Right lobe of liver (tissue), 6 donors: ENCODE measurements at regions not wholly inside any gene's neighbourhood (a gene's known extent, or its start where the extent isn't known, plus 50 kb on each side); places are given as distances from the start of the nearest gene placed in this dataset.

Experiments used
- ATAC-seq, 4 donors: fragments of 200-7000 bp; cut with Tn5 transposase; one replicate each; pipeline ENCODE4 v1.9.1; 2020; ENCODE audit warnings: mild to moderate bottlenecking in 4 of 4, moderate library complexity in 4 of 4
- DNase-seq, 3 donors: peaks; one replicate each; pipeline ENCODE4 v3.0.0-alpha.2; 2020
- H3K27ac ChIP-seq, 3 donors: fragments of 200-600 bp; one replicate each; pipeline ENCODE4 v1.8.0; 2022
- H3K27me3 ChIP-seq, 2 donors: fragments of 200-600 bp; one replicate each; pipeline ENCODE4 v1.8.0; 2022
- H3K36me3 ChIP-seq, 4 donors: fragments of 200-600 bp; sonication (generic) in 1 of 4; one replicate each; pipeline versions ENCODE4 v1.5.1 to v1.8.0; 2017 to 2022; ENCODE audit warnings: control low read depth in 1 of 4
- H3K4me1 ChIP-seq, 4 donors: fragments of 200-600 bp; sonication (generic) in 1 of 4; one replicate each; pipeline versions ENCODE4 v1.5.1 to v1.8.0; 2017 to 2022; ENCODE audit warnings: control low read depth in 1 of 4
- H3K4me3 ChIP-seq, 3 donors: fragments of 200-600 bp; one replicate each; pipeline ENCODE4 v1.8.0; 2022
- H3K9me3 ChIP-seq, 4 donors: fragments of 200-600 bp; sonication (generic) in 1 of 4; one replicate each; pipeline versions ENCODE4 v1.5.1 to v1.8.0; 2017 to 2022; ENCODE audit warnings: control low read depth in 1 of 4
- POLR2A ChIP-seq: fragments of 450-650 bp; IDR thresholded peaks from one replicate; pipeline ENCODE4 v1.6.1; 2017; ENCODE audit warnings: antibody characterized with exemption, mild to moderate bottlenecking
- WGBS: methylation state at CpG from one replicate; pipeline ENCODE4 v1.1.6; 2018; ENCODE audit warnings: low coverage, low lambda C conversion rate; ENCODE audit not compliant: insufficient coverage; ENCODE audit errors: missing lambda C conversion rate; 5-methylcytosine and 5-hydroxymethylcytosine counted together
- intact Hi-C, 2 donors: fragments of 100-400 bp; cut with DNase I; formaldehyde crosslinking; loops; one replicate each; pipeline versions ENCODE4 v1.11.2 to v1.14.1; 2022
- TF ChIP-seq, protein P1 (sequence below), 4 donors: fragments of 200-600 bp in 3 of 4; fragments of 450-650 bp in 1 of 4; IDR thresholded peaks; one replicate each; pipeline versions ENCODE4 v1.5.1 to v1.8.0; 2016 to 2022; ENCODE audit warnings: antibody characterized with exemption in 4 of 4, mild to moderate bottlenecking in 2 of 4
- donor health status: DM: no; HTN: yes; CAD: no.
- donor health status: DM: no; HTN: no; CAD: no.
- donor health status: DM: no; HTN: no; CAD: no.
- donor health status: DM: no; HTN: yes; CAD: no.
- donor health status: DM: no; HTN: yes; CAD: no.

DNA sequence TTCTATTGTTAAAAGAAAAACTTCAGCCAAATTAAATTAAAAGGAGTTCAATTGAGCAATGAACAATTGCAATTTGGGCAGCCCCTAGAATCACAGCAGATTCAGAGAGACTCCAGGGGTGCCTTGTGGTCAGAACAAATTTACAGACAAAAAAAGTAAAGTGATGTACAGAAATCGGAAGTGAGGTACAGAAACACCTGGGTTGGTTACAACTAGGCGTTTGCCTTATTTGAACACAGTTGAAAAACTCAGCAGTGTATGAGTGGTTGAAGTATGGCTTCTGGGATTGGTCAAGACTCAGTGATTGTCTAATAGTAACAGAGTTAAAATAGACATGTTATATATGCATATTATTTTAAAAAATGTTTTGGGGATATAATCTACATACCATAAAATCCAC is 98.5 kb upstream of the ZSWIM2 start:
- no peaks in the 10 kb centered on the region for H3K36me3 ChIP-seq
- H3K27ac ChIP-seq = no peak overlapping the region
- no peaks in the 10 kb centered on the region for H3K27me3 ChIP-seq
- H3K9me3 ChIP-seq = no peaks in the 10 kb centered on the region
- WGBS = 75% methylated on average over 2 of the region's 2 CpGs
- DNase-seq (no peak), ATAC-seq (no peak)
- TF ChIP-seq POLR2A = no peak
- TF ChIP-seq, protein P1, sequence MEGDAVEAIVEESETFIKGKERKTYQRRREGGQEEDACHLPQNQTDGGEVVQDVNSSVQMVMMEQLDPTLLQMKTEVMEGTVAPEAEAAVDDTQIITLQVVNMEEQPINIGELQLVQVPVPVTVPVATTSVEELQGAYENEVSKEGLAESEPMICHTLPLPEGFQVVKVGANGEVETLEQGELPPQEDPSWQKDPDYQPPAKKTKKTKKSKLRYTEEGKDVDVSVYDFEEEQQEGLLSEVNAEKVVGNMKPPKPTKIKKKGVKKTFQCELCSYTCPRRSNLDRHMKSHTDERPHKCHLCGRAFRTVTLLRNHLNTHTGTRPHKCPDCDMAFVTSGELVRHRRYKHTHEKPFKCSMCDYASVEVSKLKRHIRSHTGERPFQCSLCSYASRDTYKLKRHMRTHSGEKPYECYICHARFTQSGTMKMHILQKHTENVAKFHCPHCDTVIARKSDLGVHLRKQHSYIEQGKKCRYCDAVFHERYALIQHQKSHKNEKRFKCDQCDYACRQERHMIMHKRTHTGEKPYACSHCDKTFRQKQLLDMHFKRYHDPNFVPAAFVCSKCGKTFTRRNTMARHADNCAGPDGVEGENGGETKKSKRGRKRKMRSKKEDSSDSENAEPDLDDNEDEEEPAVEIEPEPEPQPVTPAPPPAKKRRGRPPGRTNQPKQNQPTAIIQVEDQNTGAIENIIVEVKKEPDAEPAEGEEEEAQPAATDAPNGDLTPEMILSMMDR (IDR thresholded peaks at IDR 0.05) = no peak
- no peaks in the 10 kb centered on the region for H3K4me1 ChIP-seq
- intact Hi-C loops = no loop called here
- no peak overlapping the region for H3K4me3 ChIP-seq

- DNase-seq = no peak
- no peak overlapping the region for H3K4me3 ChIP-seq
Observed at GRCh38 chr2:186946896-186947467, 98.0 kb upstream of the ZSWIM2 start.

GRCh38 chr2:186941853-186942252 is 92.9 kb upstream of the ZSWIM2 start:
- ATAC-seq (no peak), DNase-seq (no peak)
- Histone ChIP-seq H3K36me3 (no peaks in the 10 kb centered on the region), H3K9me3 (no peaks in the 10 kb centered on the region), H3K4me3 (no peak overlapping the region), H3K27me3 (no peaks in the 10 kb centered on the region), H3K27ac (no peak overlapping the region), H3K4me1 (no peaks in the 10 kb centered on the region)
- intact Hi-C loops = no loop called here
- WGBS = 50% methylated on average over 1 of the region's 1 CpG
- no peak for TF ChIP-seq POLR2A
- TF ChIP-seq, protein P1 (IDR thresholded peaks at IDR 0.05) = no peak

More at GRCh38 chr2:186946896-186947467, 98.0 kb upstream of the ZSWIM2 start:
- TF ChIP-seq, protein P1 (IDR thresholded peaks at IDR 0.05) = no peak
- TF ChIP-seq POLR2A = no peak
- no peaks in the 10 kb centered on the region for H3K9me3 ChIP-seq
- no peaks in the 10 kb centered on the region for H3K36me3 ChIP-seq
- H3K4me1 ChIP-seq = no peaks in the 10 kb centered on the region
- no peak overlapping the region for H3K27ac ChIP-seq
- intact Hi-C loops = no loop called here
- ATAC-seq = no peak
- WGBS = 40% methylated on average over 1 of the region's 2 CpGs
- H3K27me3 ChIP-seq = no peaks in the 10 kb centered on the region

DNA sequence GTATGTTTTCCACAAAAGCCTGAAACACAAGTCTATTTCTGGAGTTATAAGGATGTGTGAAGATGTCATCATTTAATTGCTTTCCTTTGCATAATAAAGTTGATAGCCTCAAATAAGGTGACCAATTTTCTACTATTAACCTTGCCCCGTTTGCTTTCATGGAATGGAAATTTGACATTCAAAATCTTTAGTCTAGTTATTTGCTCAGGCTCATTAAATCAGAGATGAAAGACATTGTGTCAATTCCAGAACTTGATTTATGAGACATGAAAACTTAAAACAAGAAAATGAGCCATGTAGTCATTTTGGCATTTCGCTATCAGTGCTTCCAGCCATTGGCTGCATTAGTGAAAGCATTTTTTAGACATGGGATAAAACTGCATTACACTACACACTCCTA is 91.5 kb upstream of the ZSWIM2 start:
- DNase-seq = no peak
- TF ChIP-seq, protein P1 (IDR thresholded peaks at IDR 0.05) = no peak
- no peak for TF ChIP-seq POLR2A
- no peaks in the 10 kb centered on the region for H3K36me3 ChIP-seq
- no peaks in the 10 kb centered on the region for H3K9me3 ChIP-seq
- no peak overlapping the region for H3K27ac ChIP-seq
- no peaks in the 10 kb centered on the region for H3K27me3 ChIP-seq
- intact Hi-C loops = no loop called here
- ATAC-seq = no peak
- H3K4me1 ChIP-seq = no peaks in the 10 kb centered on the region
- no peak overlapping the region for H3K4me3 ChIP-seq
- WGBS = 55% methylated on average over 2 of the region's 2 CpGs

DNA sequence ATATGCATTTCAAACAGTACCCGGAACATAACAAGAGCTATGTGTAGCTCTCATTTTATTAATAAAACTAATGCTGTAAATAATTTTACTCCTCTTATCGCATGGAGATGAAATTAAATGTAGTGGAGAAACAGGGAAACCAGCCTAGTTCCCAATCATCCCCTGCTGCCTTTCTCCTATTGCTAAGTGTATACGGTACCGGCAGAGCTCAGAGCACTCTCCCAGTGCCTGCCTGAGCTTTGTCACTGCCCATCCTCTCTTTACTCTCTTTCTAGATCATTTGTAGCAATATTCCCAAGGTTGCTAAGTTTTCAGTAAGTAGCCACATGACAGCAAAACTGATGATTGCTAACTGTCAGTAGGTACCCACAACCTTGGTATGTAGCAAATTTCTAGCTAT is 85.5 kb upstream of the ZSWIM2 start:
- intact Hi-C loops = no loop called here
- no peak overlapping the region for H3K4me3 ChIP-seq
- H3K36me3 ChIP-seq = no peaks in the 10 kb centered on the region
- 69% methylated on average over 4 of the region's 4 CpGs for WGBS
- no peak overlapping the region for H3K27ac ChIP-seq
- ATAC-seq (no peak), DNase-seq (no peak)
- H3K4me1 ChIP-seq = no peaks in the 10 kb centered on the region
- TF ChIP-seq, protein P1 (IDR thresholded peaks at IDR 0.05) = no peak
- no peak for TF ChIP-seq POLR2A
- H3K27me3 ChIP-seq = no peaks in the 10 kb centered on the region
- no peaks in the 10 kb centered on the region for H3K9me3 ChIP-seq
